ENCODE measurements at regions not wholly inside any gene's neighbourhood (a gene's known extent, or its start where the extent isn't known, plus 50 kb on each side); places are given as distances from the start of the nearest gene placed in this dataset.

- H3K4me3 ChIP-seq, result no peak overlapping the region
- no peaks in the 10 kb centered on the region for H3K27me3 ChIP-seq
- no peaks in the 10 kb centered on the region for H3K36me3 ChIP-seq
- DNase-seq, result peak; percentile 57 to 84
- H3K27ac ChIP-seq, result peak overlapping the region in 4 of 5 donors; percentile 70 to 86 (median 81)
- no peak for TF ChIP-seq CTCF (IDR thresholded peaks at IDR 0.05)
- TF ChIP-seq POLR2AphosphoS5 (IDR thresholded peaks at IDR 0.05), result peak in 2 of 3 donors; percentile 57 to 59
- H3K9me3 ChIP-seq, result no peaks in the 10 kb centered on the region
- 17 to 40% (median 30%) methylated on average over 5 of the region's 5 CpGs for WGBS, 5 donors
- peaks cover 6 to 41% (median 30%) of the 10 kb centered on the region in 4 donors for H3K4me1 ChIP-seq
- intact Hi-C loops (cut with DNase I; ENCODE audit: low total_unique reads), result no loop called here
Measured at GRCh38 chr1:239816081-239816782, 275.5 kb upstream of the FMN2 start.

- no peaks in the 10 kb centered on the region for H3K27me3 ChIP-seq
- no peaks in the 10 kb centered on the region for H3K36me3 ChIP-seq
- TF ChIP-seq POLR2AphosphoS5 (IDR thresholded peaks at IDR 0.05), result peak in 1 of 3 donors; percentile 31
- no peak for TF ChIP-seq POLR2A (IDR thresholded peaks at IDR 0.05)
- no peak overlapping the region for H3K4me3 ChIP-seq
- WGBS, 5 donors, result 67 to 88% (median 81%) methylated on average over 1 of the region's 1 CpG
- H3K9me3 ChIP-seq, result no peaks in the 10 kb centered on the region
- H3K27ac ChIP-seq, result peak overlapping the region in 4 of 5 donors; percentile 70 to 86 (median 81)
- intact Hi-C loops (cut with DNase I; ENCODE audit: low total_unique reads), result no loop called here
- DNase-seq, result no peak
- peaks cover 6 to 38% (median 29%) of the 10 kb centered on the region in 4 donors for H3K4me1 ChIP-seq
Measured at GRCh38 chr1:239817276-239817675, 274.4 kb upstream of the FMN2 start.

- intact Hi-C loops (cut with DNase I; ENCODE audit: low total_unique reads), result no loop called here
Measured at GRCh38 chr1:239817801-239818200, 273.9 kb upstream of the FMN2 start.

GRCh38 chr1:239819096-239819495, 272.6 kb upstream of the FMN2 start:
- no peaks in the 10 kb centered on the region for H3K36me3 ChIP-seq
- intact Hi-C loops (cut with DNase I; ENCODE audit: low total_unique reads), result no loop called here
- no peak overlapping the region for H3K27ac ChIP-seq
- no peaks in the 10 kb centered on the region for H3K27me3 ChIP-seq
- 80 to 87% (median 82%) methylated on average over 6 of the region's 6 CpGs for WGBS, 5 donors
- TF ChIP-seq POLR2AphosphoS5 (IDR thresholded peaks at IDR 0.05) (no peak), CTCF (IDR thresholded peaks at IDR 0.05) (no peak), EP300 (IDR thresholded peaks at IDR 0.05) (no peak), POLR2A (IDR thresholded peaks at IDR 0.05) (no peak)
- H3K9me3 ChIP-seq, result no peaks in the 10 kb centered on the region
- DNase-seq, result no peak
- peaks cover 6 to 38% (median 27%) of the 10 kb centered on the region in 4 donors for H3K4me1 ChIP-seq
- no peak overlapping the region for H3K4me3 ChIP-seq

More at GRCh38 chr1:239817801-239818200, 273.9 kb upstream of the FMN2 start:
- Histone ChIP-seq H3K27ac (peak overlapping the region in 2 of 5 donors; percentile 80 to 86), H3K27me3 (no peaks in the 10 kb centered on the region), H3K4me1 (peaks cover 6 to 38% (median 29%) of the 10 kb centered on the region in 4 donors), H3K36me3 (no peaks in the 10 kb centered on the region), H3K9me3 (no peaks in the 10 kb centered on the region), H3K4me3 (no peak overlapping the region)
- 79 to 93% (median 89%) methylated on average over 7 of the region's 7 CpGs for WGBS, 5 donors
- TF ChIP-seq CTCF (IDR thresholded peaks at IDR 0.05) (no peak), POLR2AphosphoS5 (IDR thresholded peaks at IDR 0.05) (no peak), POLR2A (IDR thresholded peaks at IDR 0.05) (no peak), EP300 (IDR thresholded peaks at IDR 0.05) (no peak)
- no peak for DNase-seq

- H3K27me3 ChIP-seq, result no peaks in the 10 kb centered on the region
- no peaks in the 10 kb centered on the region for H3K9me3 ChIP-seq
- peaks cover 6 to 32% (median 20%) of the 10 kb centered on the region in 4 donors for H3K4me1 ChIP-seq
- intact Hi-C loops (cut with DNase I; ENCODE audit: low total_unique reads), result no loop called here
- DNase-seq, result no peak
- no peak overlapping the region for H3K27ac ChIP-seq
- TF ChIP-seq CTCF (IDR thresholded peaks at IDR 0.05) (no peak), EP300 (IDR thresholded peaks at IDR 0.05) (no peak)
- H3K36me3 ChIP-seq, result no peaks in the 10 kb centered on the region
- 81 to 86% (median 82%) methylated on average over 10 of the region's 10 CpGs for WGBS, 5 donors
- H3K4me3 ChIP-seq, result no peak overlapping the region
Measured at GRCh38 chr1:239819756-239820250, 271.9 kb upstream of the FMN2 start.

Measured in stomach (tissue), 8 donors.